Naive thymus-derived CD4-positive, alpha-beta T cell (primary cell): ENCODE measurements at regions not wholly inside any gene's neighbourhood (a gene's known extent, or its start where the extent isn't known, plus 50 kb on each side); places are given as distances from the start of the nearest gene placed in this dataset.
"Not testable (repeated sequence)": the region's sequence is repeated elsewhere in the genome, so short reads cannot be mapped to it uniquely, and the experiment has no call there.

Experiments
- ATAC-seq: fragments of 150-1000 bp; cut with Tn5 transposase; 2 replicates; pipeline ENCODE4 v1.10.0; 2021; ENCODE audit warnings: mild to moderate bottlenecking, moderate library complexity
- CTCF ChIA-PET: fragments of 350-600 bp; sonication (Branson Sonifier 250); formaldehyde crosslinking; loops from one replicate; lab custom pipeline; 2021; ENCODE audit warnings: antibody characterized with exemption; lab: Charles Lee
- POLR2A ChIA-PET: fragments of 350-600 bp; sonication (Branson Sonifier 250); formaldehyde crosslinking; loops from one replicate; lab custom pipeline; 2021; ENCODE audit warnings: antibody characterized with exemption, inconsistent platforms; lab: Charles Lee
- DNase-seq, 9 donors: peaks; one replicate each; pipeline versions ENCODE4 v3.0.0 to v3.0.0-alpha.2; 2020 to 2022; ENCODE audit warnings: mixed read lengths in 1 of 9
- H3K27ac ChIP-seq: one replicate; pipeline ENCODE4 v1.7.0; 2013; ENCODE audit warnings: mild to moderate bottlenecking, low read depth, low read length, moderate library complexity
- H3K27me3 ChIP-seq, 2 donors: one replicate each; pipeline ENCODE4 v1.7.0; 2013; ENCODE audit warnings: low read length in 2 of 2, mild to moderate bottlenecking in 2 of 2, moderate library complexity in 2 of 2; ENCODE audit not compliant: control insufficient read depth in 2 of 2, insufficient read depth in 2 of 2
- H3K36me3 ChIP-seq, 3 experiments: 1 replicate in 2 of 3; 2 replicates in 1 of 3; pipeline ENCODE4 v1.7.0; 2013; ENCODE audit warnings: low read length in 3 of 3, mild to moderate bottlenecking in 3 of 3, moderate library complexity in 1 of 3; ENCODE audit not compliant: insufficient read depth in 3 of 3, control insufficient read depth in 2 of 3
- H3K4me1 ChIP-seq, 2 donors: one replicate each; pipeline ENCODE4 v1.7.0; 2013; ENCODE audit warnings: low read length in 2 of 2, mild to moderate bottlenecking in 2 of 2, moderate library complexity in 1 of 2; ENCODE audit not compliant: control insufficient read depth in 2 of 2, insufficient read depth in 2 of 2
- H3K4me3 ChIP-seq: 2 replicates; pipeline ENCODE4 v1.7.0; 2013; ENCODE audit warnings: mild to moderate bottlenecking, low read length
- H3K9me3 ChIP-seq, 3 experiments: 1 replicate in 2 of 3; 2 replicates in 1 of 3; pipeline ENCODE4 v1.7.0; 2013; ENCODE audit warnings: low read length in 3 of 3; ENCODE audit not compliant: control insufficient read depth in 2 of 3
- H3K27ac Mint-ChIP-seq, 9 donors: one replicate each; pipeline ENCODE4 v1.8.0; 2020 to 2022; ENCODE audit warnings: mixed read lengths in 9 of 9, mild to moderate bottlenecking in 8 of 9, moderate library complexity in 5 of 9, inconsistent platforms in 2 of 9
- H3K27me3 Mint-ChIP-seq, 5 donors: one replicate each; pipeline ENCODE4 v1.8.0; 2021 to 2022; ENCODE audit warnings: mixed read lengths in 5 of 5, mild to moderate bottlenecking in 1 of 5
- H3K36me3 Mint-ChIP-seq, 5 donors: one replicate each; pipeline ENCODE4 v1.8.0; 2020 to 2022; ENCODE audit warnings: mixed read lengths in 5 of 5, mild to moderate bottlenecking in 3 of 5, inconsistent platforms in 1 of 5
- H3K4me1 Mint-ChIP-seq, 7 donors: one replicate each; pipeline ENCODE4 v1.8.0; 2020 to 2022; ENCODE audit warnings: mixed read lengths in 7 of 7, mild to moderate bottlenecking in 3 of 7, inconsistent platforms in 1 of 7
- H3K4me3 Mint-ChIP-seq, 10 donors: one replicate each; pipeline ENCODE4 v1.8.0; 2020 to 2022; ENCODE audit warnings: mild to moderate bottlenecking in 10 of 10, mixed read lengths in 10 of 10, moderate library complexity in 6 of 10, inconsistent platforms in 2 of 10
- H3K9me3 Mint-ChIP-seq, 11 donors: one replicate each; pipeline ENCODE4 v1.8.0; 2020 to 2022; ENCODE audit warnings: mixed read lengths in 11 of 11, mild to moderate bottlenecking in 4 of 11, inconsistent platforms in 1 of 11, moderate library complexity in 1 of 11
- intact Hi-C, 2 donors: fragments of 100-400 bp; cut with micrococcal nuclease; formaldehyde crosslinking; loops; one replicate each; pipeline ENCODE4 v1.15.1; 2023

GRCh38 chr16:31581065-31581464 lies 53.4 kb downstream of the AHSP start:
- H3K27me3 ChIP-seq, H3K4me1 Mint-ChIP-seq, CTCF ChIA-PET, ATAC-seq, POLR2A ChIA-PET, DNase-seq, H3K36me3 ChIP-seq, intact Hi-C loops, H3K4me1 ChIP-seq, H3K4me3 ChIP-seq, H3K27ac ChIP-seq, H3K27ac Mint-ChIP-seq, H3K4me3 Mint-ChIP-seq: not testable (repeated sequence)
- H3K27me3 Mint-ChIP-seq = peaks cover 0 to 20% (median 9%) of the 10 kb centered on the region in 5 donors
- H3K36me3 Mint-ChIP-seq = peaks cover 0 to 28% (median 12%) of the 10 kb centered on the region in 5 donors
- H3K9me3 Mint-ChIP-seq = peaks cover 20 to 87% (median 46%) of the 10 kb centered on the region in 11 donors
- peaks cover 0 to 20% (median 0%) of the 10 kb centered on the region in 3 experiments for H3K9me3 ChIP-seq

GRCh38 chr16:31601737-31602384 lies 74.2 kb downstream of the AHSP start:
- Mint-ChIP-seq H3K9me3 (peaks cover 14 to 92% (median 52%) of the 10 kb centered on the region in 11 donors), H3K27me3 (peaks cover 0 to 32% (median 8%) of the 10 kb centered on the region in 5 donors), H3K36me3 (peaks cover 0 to 24% (median 8%) of the 10 kb centered on the region in 5 donors)
- intact Hi-C loops, H3K4me1 ChIP-seq, H3K4me3 Mint-ChIP-seq, H3K36me3 ChIP-seq, H3K27me3 ChIP-seq, H3K4me3 ChIP-seq, H3K27ac ChIP-seq, POLR2A ChIA-PET, ATAC-seq, H3K4me1 Mint-ChIP-seq, H3K27ac Mint-ChIP-seq, DNase-seq, CTCF ChIA-PET: not testable (repeated sequence)
- H3K9me3 ChIP-seq = peaks cover 4 to 60% (median 6%) of the 10 kb centered on the region in 3 experiments

- no peak overlapping the region for H3K27ac Mint-ChIP-seq
- Histone ChIP-seq H3K27me3 (no peaks in the 10 kb centered on the region), H3K4me3 (no peak overlapping the region), H3K27ac (no peak overlapping the region), H3K4me1 (no peaks in the 10 kb centered on the region), H3K36me3 (no peaks in the 10 kb centered on the region), H3K9me3 (no peaks in the 10 kb centered on the region)
- DNase-seq (no peak), ATAC-seq (no peak)
- intact Hi-C loops = no loop called here
- ChIA-PET POLR2A (no interaction called here), CTCF (no interaction called here)
- H3K4me1 Mint-ChIP-seq = no peaks in the 10 kb centered on the region
- H3K9me3 Mint-ChIP-seq = peaks cover 7 to 67% (median 21%) of the 10 kb centered on the region in 11 donors
- H3K36me3 Mint-ChIP-seq = peaks cover 0 to 13% (median 0%) of the 10 kb centered on the region in 5 donors
- peaks cover 0 to 28% (median 4%) of the 10 kb centered on the region in 5 donors for H3K27me3 Mint-ChIP-seq
- no peak overlapping the region for H3K4me3 Mint-ChIP-seq
These were observed 90.4 kb downstream of the AHSP start for GRCh38 chr16:31618130-31618529.

- Histone ChIP-seq H3K4me1 (no peaks in the 10 kb centered on the region), H3K9me3 (no peaks in the 10 kb centered on the region), H3K36me3 (no peaks in the 10 kb centered on the region), H3K27me3 (no peaks in the 10 kb centered on the region), H3K4me3 (no peak overlapping the region), H3K27ac (no peak overlapping the region)
- no peak for ATAC-seq
- H3K9me3 Mint-ChIP-seq = peaks cover 0 to 13% (median 9%) of the 10 kb centered on the region in 11 donors
- CTCF ChIA-PET = no interaction called here
- DNase-seq = no peak
- POLR2A ChIA-PET = no interaction called here
- H3K4me1 Mint-ChIP-seq = peaks cover 0 to 5% (median 0%) of the 10 kb centered on the region in 7 donors
- intact Hi-C loops = no loop called here
- no peak overlapping the region for H3K27ac Mint-ChIP-seq
- H3K4me3 Mint-ChIP-seq = no peak overlapping the region
- H3K27me3 Mint-ChIP-seq = peaks cover 0 to 33% (median 5%) of the 10 kb centered on the region in 5 donors
- peaks cover 0 to 5% (median 0%) of the 10 kb centered on the region in 5 donors for H3K36me3 Mint-ChIP-seq
These were observed 108.7 kb downstream of the AHSP start for GRCh38 chr16:31636433-31636832.

GRCh38 chr16:31641279-31641678 lies 113.6 kb downstream of the AHSP start:
- Histone ChIP-seq H3K4me3 (no peak overlapping the region), H3K4me1 (no peaks in the 10 kb centered on the region), H3K27ac (no peak overlapping the region), H3K36me3 (no peaks in the 10 kb centered on the region), H3K9me3 (no peaks in the 10 kb centered on the region), H3K27me3 (no peaks in the 10 kb centered on the region)
- Mint-ChIP-seq H3K27ac (no peak overlapping the region), H3K4me3 (no peak overlapping the region), H3K36me3 (peaks cover 0 to 9% (median 4%) of the 10 kb centered on the region in 5 donors), H3K9me3 (peaks cover 0 to 14% (median 5%) of the 10 kb centered on the region in 11 donors), H3K27me3 (peaks cover 0 to 32% (median 8%) of the 10 kb centered on the region in 5 donors), H3K4me1 (peaks cover 0 to 5% (median 0%) of the 10 kb centered on the region in 7 donors)
- POLR2A ChIA-PET = no interaction called here
- ATAC-seq = no peak
- CTCF ChIA-PET = no interaction called here
- DNase-seq = no peak
- intact Hi-C loops = no loop called here

- H3K27me3 ChIP-seq, H3K9me3 ChIP-seq, CTCF ChIA-PET, H3K4me3 ChIP-seq, H3K27ac ChIP-seq, H3K4me1 Mint-ChIP-seq, DNase-seq, H3K36me3 ChIP-seq, H3K36me3 Mint-ChIP-seq, H3K27ac Mint-ChIP-seq, H3K4me1 ChIP-seq, ATAC-seq, H3K4me3 Mint-ChIP-seq: not testable (repeated sequence)
- peaks cover 0 to 20% (median 6%) of the 10 kb centered on the region in 5 donors for H3K27me3 Mint-ChIP-seq
- POLR2A ChIA-PET = interaction anchor here (0.6 kb wide), 1 partner anchor 195 kb away, joined by 6 read pairs; no protein-coding TSS in a partner anchor
- intact Hi-C loops = loop anchor here in 1 of 2 donors (10.0 kb wide), 1 partner anchor 121 kb away; no protein-coding TSS in a partner anchor
- peaks cover 3 to 29% (median 17%) of the 10 kb centered on the region in 11 donors for H3K9me3 Mint-ChIP-seq
These were observed 128.0 kb downstream of the AHSP start for GRCh38 chr16:31655674-31656073.
